Fibroblast of peridontal ligament (primary cell): ENCODE measurements at regions not wholly inside any gene's neighbourhood (a gene's known extent, or its start where the extent isn't known, plus 50 kb on each side); places are given as distances from the start of the nearest gene placed in this dataset.

ENCODE experiments used
- DNase-seq: peaks from one replicate; pipeline ENCODE4 v3.0.0-alpha.2; 2010; ENCODE audit errors: extremely low read depth

- no peak for DNase-seq
These were observed 133.2 kb upstream of the TBX20 start for GRCh38 chr7:35386816-35387706.

DNA sequence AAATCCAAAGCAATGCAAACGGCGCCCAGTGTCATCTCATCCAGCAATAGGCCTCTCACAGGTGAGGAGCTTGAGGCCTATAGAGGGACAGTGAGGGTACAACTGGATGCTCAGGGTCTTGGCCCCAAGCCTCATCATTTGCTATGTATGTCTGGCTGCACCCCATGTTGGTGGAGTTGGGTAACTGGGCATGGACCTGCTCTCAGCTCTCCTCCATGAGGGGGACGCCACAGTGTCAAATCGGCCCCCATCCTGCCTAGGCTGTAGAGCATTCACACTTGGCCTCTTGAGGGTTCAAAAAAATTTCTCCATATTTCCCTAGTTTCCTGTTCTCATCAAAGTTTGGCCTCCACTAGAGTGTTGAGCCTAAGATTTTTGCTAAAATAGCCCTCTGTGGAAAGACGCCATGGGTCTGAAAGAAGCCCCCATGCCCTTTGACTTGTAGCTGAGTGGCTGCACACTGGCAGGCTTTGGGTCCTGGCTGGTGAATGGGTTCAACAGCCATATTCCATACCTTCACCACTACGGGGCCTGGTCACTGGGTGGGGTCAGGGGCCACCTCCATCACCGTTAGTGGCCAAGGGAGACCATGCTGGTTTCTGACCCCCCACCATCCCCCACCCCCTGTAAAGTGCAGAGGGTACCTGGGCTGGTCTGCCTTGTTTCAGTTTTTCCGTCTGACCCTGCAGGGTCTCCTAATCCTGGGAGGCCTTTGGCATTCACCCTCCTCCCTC is 132.3 kb upstream of the TBX20 start:
- no peak for DNase-seq

- no peak for DNase-seq
These were observed 131.1 kb upstream of the TBX20 start for GRCh38 chr7:35384761-35385700.

GRCh38 chr7:35380739-35381224 is 126.9 kb upstream of the TBX20 start:
- DNase-seq = no peak

DNA sequence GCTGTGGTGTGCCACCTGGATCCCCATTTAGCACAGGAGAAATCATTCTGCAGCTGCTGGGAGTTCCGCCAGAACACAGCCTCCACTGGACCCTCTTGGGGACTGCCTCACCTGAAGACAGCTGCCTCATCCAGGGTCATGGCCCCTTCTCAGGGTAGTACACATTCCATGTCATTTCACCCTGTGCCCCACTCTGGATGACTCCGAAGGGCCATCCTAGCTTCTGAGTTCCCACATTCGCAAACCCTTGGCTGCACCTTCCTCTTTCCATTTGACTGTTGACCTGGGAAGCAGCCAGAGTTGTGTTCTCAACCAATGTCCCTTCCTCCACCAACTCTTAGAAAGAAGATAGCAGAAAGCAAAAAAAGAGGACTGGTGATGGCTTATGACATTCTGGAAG is 125.6 kb upstream of the TBX20 start:
- no peak for DNase-seq

- no peak for DNase-seq
These were observed 121.6 kb upstream of the TBX20 start for GRCh38 chr7:35375516-35375915.

DNA sequence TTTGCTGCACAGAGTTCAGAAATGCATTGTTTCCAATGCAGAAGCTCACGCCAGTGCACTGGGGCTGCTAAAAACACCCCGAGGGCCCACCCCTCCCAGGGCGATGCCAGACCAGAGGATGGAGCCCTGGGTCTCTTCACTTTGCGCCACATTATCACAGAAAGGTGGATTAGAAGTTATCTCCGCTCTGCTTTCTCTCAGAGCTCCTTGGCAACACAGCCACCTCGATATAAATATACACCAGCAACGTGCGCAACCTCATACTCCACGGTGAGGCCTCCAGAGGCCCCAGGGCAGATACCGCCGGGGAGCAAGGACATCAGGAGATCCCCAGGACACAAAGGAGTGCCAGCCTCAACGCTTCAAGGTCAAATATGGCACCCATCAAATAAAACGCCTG is 121.0 kb upstream of the TBX20 start:
- DNase-seq = no peak

GRCh38 chr7:35371221-35371620 is 117.3 kb upstream of the TBX20 start:
- DNase-seq = no peak

- no peak for DNase-seq
These were observed 116.8 kb upstream of the TBX20 start for GRCh38 chr7:35370687-35371086.

- DNase-seq = no peak
These were observed 112.6 kb upstream of the TBX20 start for GRCh38 chr7:35366167-35367155.

- DNase-seq = no peak
These were observed 111.6 kb upstream of the TBX20 start for GRCh38 chr7:35365523-35365922.

DNA sequence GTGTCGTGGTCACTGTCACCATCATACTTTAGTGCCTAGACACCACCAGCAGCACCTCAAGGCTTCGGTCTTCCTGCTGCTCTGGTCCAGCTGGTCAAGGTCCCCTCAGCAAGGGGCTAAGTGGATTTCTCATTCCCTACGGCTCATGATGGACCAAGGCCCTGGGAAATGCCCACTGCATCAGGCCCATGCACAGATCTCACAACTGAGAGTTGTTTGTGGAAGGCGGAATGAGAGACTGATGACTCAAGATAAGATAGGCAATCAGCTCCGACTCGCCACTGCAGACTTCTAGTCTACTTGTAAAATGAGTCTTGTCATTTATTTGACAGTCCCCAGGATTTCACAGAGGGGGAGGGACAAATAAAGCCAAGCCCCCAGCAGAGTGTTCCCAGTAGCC is 108.4 kb upstream of the TBX20 start:
- DNase-seq = no peak

GRCh38 chr7:35359423-35359822 is 105.5 kb upstream of the TBX20 start:
- DNase-seq = no peak

DNA sequence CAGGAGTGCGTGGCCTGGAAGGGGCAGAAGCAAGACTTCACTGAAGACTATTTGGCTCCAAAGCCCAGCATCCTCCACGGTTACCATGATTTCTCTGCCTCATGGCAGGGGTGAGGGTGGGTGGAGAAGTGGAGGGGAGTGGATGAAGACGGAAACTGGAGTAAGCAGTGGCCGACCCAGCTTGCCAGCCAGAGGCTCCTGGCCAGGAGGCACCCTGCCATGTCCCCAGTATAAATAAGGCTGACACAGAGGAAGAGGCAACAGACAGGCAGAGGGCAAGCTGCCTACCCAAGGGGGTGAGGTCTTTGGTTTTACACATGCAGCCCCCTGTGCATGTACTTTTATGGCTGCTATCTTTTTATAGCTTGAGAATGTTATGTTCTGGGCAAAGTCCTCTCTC is 102.6 kb upstream of the TBX20 start:
- DNase-seq = no peak

DNA sequence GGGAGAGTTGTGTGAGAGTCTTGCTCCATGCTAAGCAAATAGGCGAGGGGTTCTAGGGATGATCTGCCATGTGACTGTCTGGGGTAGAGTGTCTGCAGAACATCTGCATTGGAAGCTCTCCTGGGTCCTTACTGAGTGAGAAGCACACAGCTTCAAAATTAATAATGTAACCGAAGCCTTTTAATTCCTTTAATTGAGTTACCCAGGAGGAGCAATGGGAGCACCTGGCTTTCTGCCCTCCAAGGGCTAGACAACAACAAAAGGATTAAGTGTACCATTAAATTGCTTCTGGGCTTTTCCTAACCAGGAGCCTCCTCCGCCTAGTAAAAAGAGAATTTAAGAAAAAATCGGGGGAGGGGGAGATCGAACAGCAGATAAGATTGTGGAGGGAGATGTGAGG is 102.0 kb upstream of the TBX20 start:
- DNase-seq = no peak

DNA sequence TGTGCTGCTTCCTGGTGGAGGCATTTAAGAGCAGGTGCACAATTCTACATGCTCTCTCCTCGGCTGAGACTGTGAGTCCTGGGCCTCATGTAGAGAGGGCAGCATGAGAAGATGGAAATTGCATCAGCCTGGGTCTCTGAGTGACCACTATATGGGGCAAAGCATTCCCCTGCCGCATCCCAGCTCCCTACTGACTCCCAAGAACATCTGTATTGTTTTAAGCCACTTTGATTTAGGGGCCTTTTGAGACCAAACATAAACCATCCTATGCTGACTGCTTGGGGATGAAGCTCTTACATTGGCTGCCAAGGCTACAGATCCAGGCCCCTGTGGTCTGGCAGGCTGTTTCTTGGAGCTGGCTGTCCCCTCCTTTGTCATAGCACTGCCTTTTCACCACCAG is 101.3 kb upstream of the TBX20 start:
- DNase-seq = no peak

DNA sequence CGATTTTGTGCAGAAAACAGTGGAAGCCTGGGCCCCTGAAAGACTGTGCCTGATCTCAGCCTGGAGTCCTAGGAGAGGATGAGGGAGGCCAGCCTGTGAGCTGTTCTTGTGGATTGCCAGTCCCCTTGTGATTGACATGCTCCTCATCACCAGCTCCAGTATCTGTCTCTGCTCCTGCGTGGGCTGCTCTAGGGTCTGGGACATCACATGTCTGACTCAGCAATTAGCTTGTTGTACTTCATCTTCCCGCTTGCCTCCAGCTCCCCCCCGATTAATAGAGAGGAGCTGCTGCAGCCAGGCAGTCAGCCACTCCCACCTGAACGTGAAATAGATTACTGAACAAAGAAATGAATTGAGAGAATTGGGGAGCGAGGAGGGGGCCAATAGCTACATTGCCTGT is 99.6 kb upstream of the TBX20 start:
- no peak for DNase-seq

DNA sequence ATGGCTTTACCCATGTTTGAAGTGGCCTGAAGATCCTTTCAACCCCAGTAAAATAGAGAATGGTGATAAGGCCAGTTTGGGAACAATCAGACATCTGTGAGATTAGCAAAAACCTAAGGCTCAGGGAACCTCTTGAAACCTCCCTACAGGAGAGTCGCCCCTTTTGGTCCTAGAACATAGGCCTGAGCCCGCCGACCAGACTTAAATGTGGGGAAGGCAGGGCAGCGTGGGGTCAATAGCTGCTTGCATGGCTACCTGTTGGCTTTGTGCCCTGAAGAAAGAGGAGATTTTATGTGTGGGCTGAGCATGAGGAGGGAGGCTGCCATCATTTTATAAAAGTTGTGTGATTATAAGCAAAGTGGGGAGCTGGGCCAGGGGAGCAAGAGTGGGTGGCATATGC is 97.6 kb upstream of the TBX20 start:
- no peak for DNase-seq

- DNase-seq = no peak
These were observed 94.9 kb upstream of the TBX20 start for GRCh38 chr7:35348611-35349400.

DNA sequence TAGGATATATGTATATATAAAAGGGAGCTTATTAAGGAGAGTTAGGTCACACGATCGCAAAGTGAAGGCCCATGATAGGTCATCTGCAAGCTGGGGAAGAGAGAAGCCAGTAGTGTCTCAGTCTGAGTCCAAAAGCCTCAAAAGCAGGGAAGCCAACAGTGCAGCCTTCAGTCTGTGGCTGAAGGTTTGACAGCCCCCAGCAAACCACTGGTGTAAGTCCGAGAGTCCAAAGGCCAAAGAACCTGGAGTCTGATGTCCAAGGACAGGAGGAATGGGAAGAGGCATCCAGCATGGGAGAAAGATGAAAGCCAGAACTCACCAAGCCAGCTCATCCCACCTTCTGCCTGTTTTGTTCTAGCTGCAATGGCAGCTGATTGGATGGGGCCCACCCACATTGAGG is 88.9 kb upstream of the TBX20 start:
- DNase-seq = no peak
